ENCODE measurements at regions not wholly inside any gene's neighbourhood (a gene's known extent, or its start where the extent isn't known, plus 50 kb on each side); places are given as distances from the start of the nearest gene placed in this dataset.

DNA sequence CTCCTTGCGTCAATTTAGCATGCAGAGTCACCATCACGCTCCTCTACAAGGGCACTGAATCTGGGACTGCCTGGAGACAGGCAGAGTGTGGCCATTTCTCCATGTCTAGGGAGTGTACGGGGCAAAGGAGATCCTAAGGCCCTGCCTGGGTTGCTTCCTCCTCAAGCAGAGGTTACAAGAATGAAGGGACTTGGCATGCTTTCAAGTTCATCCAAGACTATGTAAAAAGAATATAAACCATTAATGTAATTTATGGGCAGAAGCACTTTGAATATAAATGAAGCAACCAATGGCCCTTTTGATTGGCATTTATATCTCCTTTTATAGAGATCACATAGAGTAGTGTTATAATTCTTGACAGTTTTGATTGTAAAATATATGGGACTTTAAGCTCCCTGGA lies 137.5 kb downstream of the BTBD3 start:
- no peak overlapping the region for H2BK12ac ChIP-seq (ENCODE audit: low read depth, low read length)
- H4K91ac ChIP-seq (replicated peaks; ENCODE audit: insufficient read length, low read length): no peak overlapping the region
- H3K9ac ChIP-seq (replicated peaks in 1 of 4; ENCODE audit: extremely low read depth in 1 of 4, low read depth in 3 of 4, low read length in 3 of 4): no peak overlapping the region
- no peaks in the 10 kb centered on the region; a peak in 1 of 7 replicates for H3K27me3 ChIP-seq (replicated peaks in 1 of 4; ENCODE audit: control insufficient read depth in 3 of 4, extremely low read depth in 1 of 4, insufficient read depth in 3 of 4, low read length in 3 of 4)
- WGBS, 2 experiments (ENCODE audit: extremely low coverage in 1 of 2, insufficient coverage in 1 of 2, insufficient read length in 1 of 2, insufficient replicate concordance in 2 of 2, low coverage in 1 of 2, low lambda C conversion rate in 2 of 2, missing lambda C conversion rate in 1 of 2): 88% methylated on average over 3 of the region's 3 CpGs; no CpG with 5 or more reads in 1 of the 2 experiments
- no peak overlapping the region for H4K5ac ChIP-seq (ENCODE audit: insufficient read length, low read depth, low read length)
- no peaks in the 10 kb centered on the region for H3K23me2 ChIP-seq (ENCODE audit: low read depth, low read length)
- no peak overlapping the region for H3K56ac ChIP-seq (replicated peaks; ENCODE audit: insufficient read length, low read depth, low read length)
- H3K4me2 ChIP-seq (ENCODE audit: insufficient read depth in 1 of 2, low read depth in 2 of 2, low read length in 2 of 2): no peak overlapping the region
- no peak overlapping the region for H3K14ac ChIP-seq (ENCODE audit: insufficient read length)
- FAIRE-seq (no peak), DNase-seq (ENCODE audit: low read depth in 1 of 2, low spot score in 2 of 2) (no peak)
- no peaks in the 10 kb centered on the region for H3K36me3 ChIP-seq (ENCODE audit: control insufficient read depth in 2 of 4, insufficient read depth in 4 of 4, low read length in 3 of 4)
- H3K4me3 ChIP-seq (ENCODE audit: extremely low read depth in 1 of 4, insufficient read depth in 2 of 4, low read depth in 3 of 4, low read length in 4 of 4): no peak overlapping the region
- no peak overlapping the region for H2BK120ac ChIP-seq (replicated peaks; ENCODE audit: low read depth, low read length)
- H2AFZ ChIP-seq (ENCODE audit: low read length): no peak overlapping the region
- no peaks in the 10 kb centered on the region for H3K79me2 ChIP-seq (ENCODE audit: control insufficient read depth in 1 of 2, insufficient read depth in 2 of 2, low read length in 2 of 2)
- no peak overlapping the region for H2AK5ac ChIP-seq (ENCODE audit: low read depth, low read length)
- H2BK15ac ChIP-seq (ENCODE audit: low read length): no peak overlapping the region
- H3K79me1 ChIP-seq (ENCODE audit: low read depth, low read length): no peaks in the 10 kb centered on the region; the same call in 1 of the 2 replicates
- H4K8ac ChIP-seq (ENCODE audit: extremely low read depth, insufficient read depth, low read length): no peak overlapping the region
- no peak overlapping the region for H3K18ac ChIP-seq (ENCODE audit: extremely low read depth, low read length)
- H4K20me1 ChIP-seq (replicated peaks in 1 of 2; ENCODE audit: control insufficient read depth in 1 of 2, insufficient read depth in 2 of 2, low read length in 2 of 2): no peaks in the 10 kb centered on the region
- CTCF ChIA-PET (ENCODE audit: partially characterized antibody): interaction anchor here (2.4 kb wide), 1 partner anchor 43 kb away, joined by 8 read pairs; no protein-coding TSS in a partner anchor
- H3K4me1 ChIP-seq (replicated peaks in 1 of 4; ENCODE audit: control insufficient read depth in 3 of 4, insufficient read depth in 4 of 4, low read length in 3 of 4): peaks cover 0 to 7% (median 3%) of the 10 kb centered on the region in 4 experiments; a peak in 4 of 7 replicates
- H3K27ac ChIP-seq (ENCODE audit: low read depth, low read length): no peak overlapping the region
- H2BK5ac ChIP-seq (ENCODE audit: low read depth, low read length): no peak overlapping the region
- H3K9me3 ChIP-seq (ENCODE audit: insufficient read depth in 2 of 2, low read depth in 1 of 2, low read length in 1 of 2): no peaks in the 10 kb centered on the region
- no peak overlapping the region for H3K4ac ChIP-seq (replicated peaks; ENCODE audit: insufficient read length, low read depth, low read length)
- no peak overlapping the region for H2BK20ac ChIP-seq (ENCODE audit: low read length)
- POLR2A ChIA-PET (ENCODE audit: partially characterized antibody): no interaction called here
- H3K23ac ChIP-seq (ENCODE audit: insufficient read length): no peak overlapping the region
- TF ChIP-seq CREB1 (IDR thresholded peaks at IDR 0.05) (no peak), SRF (IDR thresholded peaks at IDR 0.05; ENCODE audit: low read depth, low read length) (no peak), EGR1 (IDR thresholded peaks at IDR 0.05; ENCODE audit: borderline replicate concordance, low read depth, low read length) (no peak), CBX8 (IDR thresholded peaks at IDR 0.05; ENCODE audit: borderline replicate concordance, low read depth, low read length) (no peak), JUN (IDR thresholded peaks at IDR 0.05; ENCODE audit: low read depth, low read length) (no peak), RAD21 (IDR thresholded peaks at IDR 0.05 in 1 of 2, conservative IDR thresholded peaks at IDR 0.05 in 1 of 2; ENCODE audit: low read depth in 2 of 2, low read length in 2 of 2) (no peak), JUND (IDR thresholded peaks at IDR 0.05; ENCODE audit: low read length) (no peak), SP2 (IDR thresholded peaks at IDR 0.05; ENCODE audit: low read length) (no peak), BCL11A (IDR thresholded peaks at IDR 0.05; ENCODE audit: low read depth in 2 of 2, low read length in 2 of 2) (no peak), NANOG (IDR thresholded peaks at IDR 0.05; ENCODE audit: insufficient read depth, low read depth, low read length, poor library complexity, severe bottlenecking) (no peak), HDAC2 (IDR thresholded peaks at IDR 0.05; ENCODE audit: borderline replicate concordance in 1 of 2, low read depth in 2 of 2, low read length in 2 of 2) (no peak)
- TF ChIP-seq, protein P1, sequence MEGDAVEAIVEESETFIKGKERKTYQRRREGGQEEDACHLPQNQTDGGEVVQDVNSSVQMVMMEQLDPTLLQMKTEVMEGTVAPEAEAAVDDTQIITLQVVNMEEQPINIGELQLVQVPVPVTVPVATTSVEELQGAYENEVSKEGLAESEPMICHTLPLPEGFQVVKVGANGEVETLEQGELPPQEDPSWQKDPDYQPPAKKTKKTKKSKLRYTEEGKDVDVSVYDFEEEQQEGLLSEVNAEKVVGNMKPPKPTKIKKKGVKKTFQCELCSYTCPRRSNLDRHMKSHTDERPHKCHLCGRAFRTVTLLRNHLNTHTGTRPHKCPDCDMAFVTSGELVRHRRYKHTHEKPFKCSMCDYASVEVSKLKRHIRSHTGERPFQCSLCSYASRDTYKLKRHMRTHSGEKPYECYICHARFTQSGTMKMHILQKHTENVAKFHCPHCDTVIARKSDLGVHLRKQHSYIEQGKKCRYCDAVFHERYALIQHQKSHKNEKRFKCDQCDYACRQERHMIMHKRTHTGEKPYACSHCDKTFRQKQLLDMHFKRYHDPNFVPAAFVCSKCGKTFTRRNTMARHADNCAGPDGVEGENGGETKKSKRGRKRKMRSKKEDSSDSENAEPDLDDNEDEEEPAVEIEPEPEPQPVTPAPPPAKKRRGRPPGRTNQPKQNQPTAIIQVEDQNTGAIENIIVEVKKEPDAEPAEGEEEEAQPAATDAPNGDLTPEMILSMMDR (IDR thresholded peaks at IDR 0.05; ENCODE audit: control extremely low read depth in 1 of 3, insufficient read depth in 1 of 3, low read depth in 1 of 3, low read length in 3 of 3): no peak

Data from H1 (cell line).